HG03139 (cell line): ENCODE measurements at regions not wholly inside any gene's neighbourhood (a gene's known extent, or its start where the extent isn't known, plus 50 kb on each side); places are given as distances from the start of the nearest gene placed in this dataset.

Experiments used
- ATAC-seq: cut with Tn5 transposase; IDR thresholded peaks from one replicate; pipeline ENCODE4 v1.9.1; 2021; ENCODE audit not compliant: unreplicated experiment

DNA sequence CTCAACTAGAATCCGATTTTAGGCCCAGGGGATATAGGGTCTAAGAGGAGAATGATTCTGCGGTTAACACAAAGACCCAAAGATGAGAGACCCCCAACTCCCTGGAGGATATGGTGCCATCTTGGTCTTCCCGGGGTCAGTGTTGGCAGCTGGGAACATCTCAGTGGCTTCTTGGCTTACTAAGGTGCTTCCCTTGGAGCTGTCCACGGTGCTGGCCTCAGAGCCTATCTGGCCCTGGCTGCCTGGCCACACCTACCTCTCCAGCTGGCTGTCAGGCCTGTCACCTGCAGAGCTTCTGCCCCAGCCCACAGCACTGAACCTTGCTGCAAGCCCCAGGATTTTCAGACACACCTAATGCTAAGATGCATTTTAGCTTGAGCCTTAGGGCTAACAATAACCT lies 70.7 kb upstream of the THY1 start:
- ATAC-seq = no peak

DNA sequence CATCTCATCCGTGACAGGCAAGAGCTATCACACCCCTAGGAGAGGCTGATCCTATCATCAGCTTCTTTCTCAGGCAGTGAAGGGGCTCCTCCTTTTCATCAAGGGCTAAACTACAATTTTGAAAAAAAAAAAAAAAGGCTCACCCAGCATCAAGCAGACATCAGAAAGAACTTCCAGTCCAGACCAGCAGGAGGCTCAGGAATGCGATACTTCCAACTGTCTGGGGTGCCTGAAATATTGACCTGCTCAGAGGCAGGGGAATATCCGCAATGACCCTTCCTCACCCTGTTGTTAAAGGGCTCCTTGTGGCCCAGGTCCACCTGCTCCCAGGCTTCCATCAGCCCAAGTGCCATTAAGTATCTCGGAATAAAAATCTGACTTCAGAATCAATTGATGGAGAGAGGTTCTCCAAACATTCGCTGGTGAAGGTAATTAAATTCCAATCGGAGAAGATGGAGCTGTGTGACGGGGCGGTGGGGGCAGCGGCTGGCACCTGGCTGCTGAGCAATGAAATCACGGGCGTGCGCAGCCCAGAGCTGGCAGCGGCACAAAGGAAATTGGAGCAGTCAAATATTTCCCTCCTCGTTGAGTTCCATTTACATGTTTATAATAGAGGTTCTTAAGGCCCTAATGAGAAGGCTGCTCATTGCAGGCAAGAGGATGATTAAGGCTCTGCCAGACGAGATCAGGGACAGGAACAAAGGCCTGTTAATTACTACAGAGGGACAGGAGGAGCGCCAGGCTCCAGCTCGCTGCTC lies 69.0 kb upstream of the THY1 start:
- no peak for ATAC-seq

DNA sequence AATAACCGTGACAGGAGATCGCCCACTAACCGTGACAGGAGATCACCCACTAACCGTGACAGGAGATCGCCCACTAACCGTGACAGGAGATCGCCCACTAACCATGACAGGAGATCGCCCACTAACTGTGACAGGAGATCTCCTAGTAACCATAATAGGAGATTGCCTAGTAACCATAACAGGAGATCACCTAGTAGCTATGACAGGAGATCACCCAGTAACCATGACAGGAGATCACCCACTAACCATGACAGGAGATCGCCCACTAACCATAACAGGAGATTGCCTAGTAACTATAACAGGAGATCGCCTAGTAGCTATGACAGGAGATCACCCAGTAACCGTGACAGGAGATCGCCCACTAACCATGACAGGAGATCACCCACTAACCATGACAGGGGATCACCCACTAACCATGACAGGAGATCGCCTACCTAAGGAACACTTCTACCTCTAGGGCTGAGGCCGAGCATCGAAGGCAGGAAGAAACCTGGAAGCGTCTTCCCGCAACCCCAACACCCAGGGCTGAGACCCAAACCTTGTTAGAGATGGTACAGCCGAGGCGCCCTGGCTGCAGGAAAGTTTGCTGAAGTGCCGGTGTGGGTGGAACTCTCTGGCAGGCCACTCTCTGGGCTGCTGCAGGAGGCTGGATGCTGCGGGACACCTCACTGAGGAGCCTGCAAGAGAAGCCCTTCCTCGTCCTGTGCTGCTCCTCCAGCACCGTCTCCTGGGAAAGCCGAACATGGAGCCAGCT lies 67.5 kb upstream of the THY1 start:
- no peak for ATAC-seq

DNA sequence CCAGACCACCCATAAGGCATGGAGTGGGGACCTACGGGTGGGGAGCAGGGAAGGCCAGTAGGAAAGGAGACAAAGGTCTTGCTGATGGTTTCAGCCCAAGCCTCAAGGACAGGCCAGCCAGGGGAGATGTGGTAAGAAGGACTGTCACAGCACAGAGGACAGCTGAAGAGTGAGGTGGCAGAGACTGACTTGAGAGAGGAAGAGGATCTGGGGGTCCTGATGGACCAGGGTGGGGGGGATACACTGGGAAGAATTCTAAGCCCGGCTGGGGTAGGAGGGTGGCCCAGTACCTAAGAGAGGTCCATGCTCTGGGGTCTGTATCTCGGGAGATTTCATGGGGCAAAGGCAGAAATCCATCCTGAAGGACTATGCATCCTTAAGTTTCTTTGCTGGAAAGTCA lies 66.1 kb upstream of the THY1 start:
- ATAC-seq = no peak

DNA sequence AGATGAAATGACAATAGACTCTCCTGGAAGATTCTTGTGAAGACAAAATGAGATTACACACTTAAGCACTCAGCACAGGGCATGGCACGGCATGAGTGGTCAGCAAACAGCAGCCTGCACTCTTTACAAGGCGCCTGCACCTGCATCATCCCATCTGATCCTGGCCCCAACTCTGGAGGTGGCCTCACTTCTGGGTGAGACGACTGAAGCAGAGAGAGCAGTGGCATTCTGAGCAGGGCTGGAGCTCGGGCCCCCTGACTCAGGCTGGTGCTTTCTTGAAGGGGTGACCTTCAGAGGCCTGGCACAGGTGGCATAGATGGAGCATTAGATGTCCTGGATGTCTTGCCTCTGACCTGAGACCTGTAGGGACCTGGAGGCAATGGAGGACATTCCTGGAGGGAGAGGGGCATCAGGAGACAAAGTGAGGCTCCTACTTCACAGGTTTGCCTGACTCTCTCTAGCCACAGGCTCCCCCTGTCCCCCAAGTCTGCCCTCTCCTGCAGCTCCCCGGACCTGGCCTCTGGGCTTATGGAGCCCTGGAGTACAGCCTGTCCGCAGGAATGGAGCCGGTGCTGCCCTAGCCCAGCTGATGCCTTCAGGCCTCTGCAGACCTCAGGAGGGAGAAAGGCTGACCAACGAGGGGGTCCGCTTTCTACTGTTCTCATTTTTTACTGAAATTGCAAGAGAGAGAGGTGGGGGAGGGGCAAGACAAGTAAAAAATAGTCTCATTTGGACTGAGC lies 65.5 kb upstream of the THY1 start:
- ATAC-seq = no peak

DNA sequence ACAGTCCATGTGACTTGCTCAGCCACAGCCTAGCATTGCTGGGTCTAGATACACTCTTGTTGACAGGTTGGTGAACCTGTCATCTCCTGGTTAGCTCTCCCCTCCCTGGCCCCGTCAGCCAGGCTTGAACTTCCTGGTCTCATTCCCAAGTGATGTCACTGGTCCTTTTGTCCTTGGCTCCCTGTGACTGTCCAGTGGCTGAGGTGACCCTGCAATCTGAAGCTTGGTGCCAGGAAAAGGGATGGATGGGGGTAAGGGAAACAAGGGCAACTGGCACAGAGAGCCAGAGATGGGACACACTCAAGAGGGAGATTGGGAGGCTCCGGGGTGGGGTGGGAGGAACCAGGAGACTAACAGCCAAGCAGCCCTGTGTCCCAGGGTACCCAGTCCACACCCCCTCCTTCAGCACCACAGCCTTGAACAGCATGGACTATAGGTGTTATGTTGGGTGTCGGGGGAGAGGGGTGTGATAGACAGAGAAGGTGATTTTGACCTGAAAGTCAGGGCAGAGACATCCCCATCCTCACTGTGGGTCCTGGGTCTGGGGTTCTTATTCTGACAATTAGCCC lies 63.8 kb upstream of the THY1 start:
- ATAC-seq = no peak

DNA sequence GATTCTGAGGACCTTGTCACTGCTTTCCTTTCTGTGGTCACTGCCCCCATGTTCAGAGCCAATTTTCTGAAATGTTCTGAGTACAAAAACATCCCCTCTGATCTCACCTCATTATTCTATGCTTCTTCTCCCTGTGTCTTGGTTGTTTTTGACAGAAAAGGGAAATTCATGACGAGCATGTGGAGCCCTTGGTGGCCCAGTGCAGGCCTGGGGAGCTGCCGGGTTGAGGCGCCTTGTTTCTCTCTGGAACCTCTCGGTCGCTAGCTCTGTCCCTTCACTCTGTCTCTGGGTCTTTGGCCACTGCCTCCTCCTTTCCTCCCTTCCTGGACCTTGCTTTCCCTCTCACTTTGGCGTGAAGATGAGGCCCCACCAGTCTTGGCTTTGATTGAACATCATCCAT lies 63.0 kb upstream of the THY1 start:
- ATAC-seq = no peak

DNA sequence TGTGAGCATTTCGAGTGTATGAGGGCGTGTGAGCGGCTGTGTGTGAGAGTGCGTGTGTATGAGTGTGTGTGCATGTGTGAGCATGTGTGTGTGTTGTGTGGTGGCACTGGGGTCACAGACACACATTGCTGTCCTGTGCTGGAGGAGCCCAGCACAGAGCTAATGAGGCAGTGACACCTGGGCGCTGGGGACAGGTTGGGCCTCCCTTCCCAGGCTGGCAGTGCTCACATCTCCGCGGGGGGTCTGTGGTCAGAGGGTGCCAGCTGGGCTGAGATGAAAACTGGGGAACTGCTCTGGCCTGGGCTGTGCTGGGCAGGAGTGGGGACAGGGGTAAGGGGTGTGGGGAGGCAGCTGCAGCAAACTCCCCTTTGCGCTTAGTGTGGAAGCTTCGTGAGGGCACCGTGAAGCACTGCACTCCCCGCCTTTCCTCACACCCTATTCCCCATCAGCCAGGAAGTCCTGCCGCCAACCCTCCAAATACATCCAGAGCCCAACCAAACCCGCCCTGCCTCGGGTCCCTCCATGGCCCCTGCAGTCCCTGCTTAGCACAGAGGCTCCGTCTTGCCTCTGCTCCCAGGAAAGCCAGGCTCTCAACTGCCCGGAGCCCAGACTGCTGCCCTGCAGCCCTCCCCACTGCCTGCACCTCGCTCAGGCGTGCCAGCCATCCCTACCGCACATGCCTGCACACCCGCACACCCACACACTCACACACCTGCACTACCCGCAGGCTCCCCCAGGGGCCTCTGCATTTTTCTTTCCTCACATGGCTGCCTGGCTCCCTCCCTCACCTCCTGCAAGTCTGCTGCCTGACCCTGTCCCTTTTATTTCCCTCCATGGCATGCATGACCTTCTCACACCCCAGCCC lies 62.0 kb upstream of the THY1 start:
- ATAC-seq = no peak

DNA sequence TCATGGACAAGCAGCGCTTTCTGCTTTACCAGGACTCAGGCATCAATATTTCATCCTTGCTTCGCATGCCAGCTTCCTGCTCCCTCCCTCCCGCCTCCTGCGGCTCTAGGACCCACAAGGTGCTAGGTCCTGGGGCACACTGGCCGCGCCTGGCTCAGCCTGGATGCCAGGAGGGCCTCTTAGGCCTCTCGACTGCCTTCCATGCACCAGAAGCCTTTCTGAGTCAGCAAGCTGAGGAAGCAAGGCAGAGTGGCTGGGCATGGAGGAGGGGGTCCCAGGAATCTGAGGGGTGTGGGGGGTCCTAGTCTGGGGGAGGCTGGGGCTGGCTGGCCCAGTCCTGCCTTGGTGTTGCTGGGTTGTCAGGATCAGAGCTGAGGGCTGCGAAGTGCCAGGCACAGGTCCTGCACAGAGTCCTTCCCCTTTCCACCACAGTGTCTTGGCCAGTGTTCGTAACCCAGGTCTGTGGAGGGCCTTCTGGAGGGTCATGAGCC lies 61.0 kb upstream of the THY1 start:
- ATAC-seq = no peak

DNA sequence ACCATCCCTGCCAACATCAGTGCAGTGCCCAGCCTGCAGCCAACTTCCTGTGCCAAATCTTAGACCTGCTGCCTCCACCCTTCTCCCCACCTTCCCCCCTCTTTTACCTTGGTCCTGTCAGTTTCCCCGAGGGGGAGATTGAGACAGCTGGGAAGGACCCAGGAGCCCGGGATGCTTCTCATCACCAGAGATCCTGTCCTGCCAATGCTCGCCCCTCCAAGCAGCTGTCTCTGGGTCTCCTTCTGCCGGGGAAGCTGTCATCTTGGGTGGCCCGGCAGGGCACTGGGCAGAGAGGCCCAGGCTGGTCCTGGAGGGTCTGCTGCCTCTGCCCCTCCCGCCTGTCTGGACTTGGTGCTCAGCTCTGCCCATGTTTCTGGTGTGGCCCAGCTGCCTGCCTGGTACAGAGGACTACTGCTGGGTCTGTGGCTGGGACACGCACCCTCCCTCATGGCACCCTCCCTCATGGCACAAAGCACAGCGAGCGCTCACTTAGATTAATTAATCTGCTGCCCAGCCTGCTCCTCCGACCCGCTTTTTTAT lies 60.4 kb upstream of the THY1 start:
- no peak for ATAC-seq

DNA sequence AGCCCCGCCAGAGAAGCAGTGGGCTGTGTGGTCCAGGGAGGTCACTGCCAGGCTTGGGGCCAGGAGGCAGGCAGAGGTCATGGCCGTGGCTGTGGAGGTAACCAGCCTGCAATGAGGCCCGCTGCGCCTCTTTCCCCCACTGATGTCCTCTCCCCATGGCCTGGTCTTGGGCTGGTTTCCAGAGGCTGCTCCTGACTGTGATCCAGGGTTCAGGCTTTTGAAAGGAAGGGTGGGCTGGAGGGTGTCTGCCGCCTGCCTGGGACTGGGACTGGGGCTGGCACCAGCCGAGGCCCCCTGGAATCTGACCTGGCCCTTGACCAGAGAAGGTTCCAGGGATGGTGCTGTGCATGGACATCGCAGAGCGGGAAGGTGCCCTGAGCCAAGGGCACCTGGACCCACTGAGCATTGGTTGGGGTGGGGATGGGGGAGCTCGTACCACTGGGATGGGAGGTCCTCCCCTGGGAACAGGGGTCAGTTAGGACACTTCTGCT lies 59.6 kb upstream of the THY1 start:
- no peak for ATAC-seq

DNA sequence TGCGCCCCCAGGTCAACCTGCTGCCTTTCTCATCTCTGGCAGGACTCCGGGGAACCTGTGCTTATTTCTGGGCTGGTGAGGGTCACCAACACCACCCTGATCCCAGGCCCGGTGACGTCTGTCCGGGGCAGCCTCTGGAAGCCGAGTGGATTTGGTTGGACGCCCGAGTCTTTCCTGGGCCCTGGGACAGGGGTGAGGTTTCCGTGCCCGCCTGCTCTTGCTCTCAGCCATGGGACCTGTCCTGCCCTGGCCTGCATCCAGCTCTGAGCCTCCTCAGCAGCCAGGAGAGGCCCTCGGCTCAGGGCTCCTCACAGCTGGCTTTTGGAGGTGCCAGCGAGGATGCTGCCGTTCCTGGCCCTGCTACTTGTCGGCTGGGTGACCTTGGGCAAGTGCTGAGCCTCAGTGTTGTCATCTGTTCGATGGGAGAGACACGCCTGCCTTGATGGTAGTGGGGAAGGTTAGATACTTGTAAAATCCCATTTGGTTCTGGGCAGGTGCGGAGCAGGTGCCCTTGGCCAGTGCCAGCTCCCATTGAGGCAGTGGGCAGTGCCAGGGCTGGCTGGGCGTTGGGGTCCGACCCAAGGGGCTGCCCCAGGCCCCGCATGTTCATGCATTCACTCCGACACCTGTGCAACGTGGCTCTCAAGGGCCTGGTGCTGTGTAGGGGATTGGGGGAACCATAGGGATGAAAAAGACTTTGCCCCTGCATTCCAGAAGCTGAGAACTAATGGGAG lies 58.9 kb upstream of the THY1 start:
- no peak for ATAC-seq

DNA sequence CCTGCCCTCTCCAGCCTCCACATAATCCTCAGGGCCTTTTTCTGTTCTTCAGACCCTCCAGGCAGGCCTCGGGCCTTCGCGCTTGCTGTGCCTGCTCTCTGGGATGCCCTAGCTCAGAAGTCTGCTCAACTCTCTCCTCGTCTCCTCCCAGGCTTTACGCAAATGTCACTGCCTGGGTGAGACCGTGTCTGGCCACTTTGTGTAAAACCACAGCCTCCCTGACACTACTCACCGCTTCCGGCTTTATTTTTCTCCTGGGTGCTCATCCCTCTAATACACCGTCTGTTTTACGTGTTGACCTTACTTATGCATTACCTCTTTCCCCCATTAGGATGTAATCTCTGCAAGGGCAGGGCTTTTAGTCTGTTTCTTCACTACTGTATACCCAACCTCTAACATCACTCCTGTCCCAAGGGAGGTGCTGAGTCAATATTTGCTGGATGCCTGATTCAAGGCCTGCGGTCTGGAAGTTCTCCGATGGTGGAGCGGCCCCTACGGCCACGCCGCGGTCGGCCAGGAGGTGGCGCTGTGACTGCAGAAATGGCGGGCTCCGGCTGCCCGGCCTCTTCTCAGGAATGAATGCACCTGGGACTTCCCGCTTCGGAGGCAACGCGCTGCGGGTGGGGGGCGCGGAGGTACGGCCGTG lies 58.2 kb upstream of the THY1 start:
- no peak for ATAC-seq

DNA sequence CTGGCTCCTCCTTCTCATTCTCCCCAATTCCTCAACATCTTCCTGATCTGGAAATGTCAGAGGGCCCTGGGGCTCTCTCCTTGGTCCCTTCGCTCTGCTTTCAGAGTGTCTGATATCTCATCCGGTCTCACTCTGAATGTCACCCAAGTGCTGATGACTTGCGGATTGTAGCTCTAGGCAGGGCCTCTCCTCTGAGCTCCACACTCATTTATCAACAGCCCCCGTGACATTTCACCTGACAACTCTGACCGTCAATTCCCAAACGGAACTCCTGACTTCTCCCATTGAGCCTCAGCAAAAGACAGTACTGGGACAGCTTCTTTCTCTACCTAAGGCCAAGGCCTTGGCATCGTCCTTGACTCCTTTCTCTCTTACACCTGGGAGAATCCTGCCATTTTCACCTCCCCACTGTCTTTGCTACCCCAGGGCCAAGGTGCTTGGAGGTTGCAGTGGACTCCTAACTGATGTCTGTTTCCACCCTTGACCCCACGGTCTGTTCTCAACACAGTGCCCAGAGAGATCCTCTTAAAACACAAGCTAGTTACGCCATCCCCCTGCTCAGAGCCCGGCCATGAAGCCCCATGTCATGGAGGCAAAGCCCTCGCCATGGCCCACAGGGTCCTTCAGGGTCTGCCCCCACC lies 57.5 kb upstream of the THY1 start:
- no peak for ATAC-seq

DNA sequence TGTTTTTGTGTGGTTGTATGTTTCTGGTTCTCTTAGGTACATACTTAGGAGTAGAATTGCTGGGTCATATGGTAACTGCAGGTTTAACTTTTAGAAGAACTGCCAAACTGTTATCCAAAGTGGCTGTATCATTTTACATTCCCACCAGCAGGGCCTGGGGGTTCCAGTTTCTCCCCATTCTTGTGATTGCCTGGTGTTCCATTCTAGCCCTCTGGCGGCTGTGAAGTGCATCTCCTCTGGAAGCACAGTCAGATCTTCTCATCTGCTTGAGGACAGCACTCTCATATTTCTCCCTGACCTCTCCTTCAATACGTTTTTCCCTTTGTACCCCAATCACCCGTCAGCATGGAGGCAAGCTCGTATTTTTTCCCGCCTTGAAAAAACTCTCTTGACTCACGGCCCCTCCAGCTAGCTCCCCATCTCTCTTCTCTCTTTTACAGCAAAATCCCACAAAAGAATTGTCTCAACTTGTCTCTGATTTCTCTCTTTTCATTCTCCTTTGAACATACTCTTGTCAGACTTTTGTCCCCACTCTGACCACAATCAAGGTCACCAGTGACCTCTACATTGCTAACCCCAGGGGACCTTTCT lies 56.8 kb upstream of the THY1 start:
- ATAC-seq = no peak

DNA sequence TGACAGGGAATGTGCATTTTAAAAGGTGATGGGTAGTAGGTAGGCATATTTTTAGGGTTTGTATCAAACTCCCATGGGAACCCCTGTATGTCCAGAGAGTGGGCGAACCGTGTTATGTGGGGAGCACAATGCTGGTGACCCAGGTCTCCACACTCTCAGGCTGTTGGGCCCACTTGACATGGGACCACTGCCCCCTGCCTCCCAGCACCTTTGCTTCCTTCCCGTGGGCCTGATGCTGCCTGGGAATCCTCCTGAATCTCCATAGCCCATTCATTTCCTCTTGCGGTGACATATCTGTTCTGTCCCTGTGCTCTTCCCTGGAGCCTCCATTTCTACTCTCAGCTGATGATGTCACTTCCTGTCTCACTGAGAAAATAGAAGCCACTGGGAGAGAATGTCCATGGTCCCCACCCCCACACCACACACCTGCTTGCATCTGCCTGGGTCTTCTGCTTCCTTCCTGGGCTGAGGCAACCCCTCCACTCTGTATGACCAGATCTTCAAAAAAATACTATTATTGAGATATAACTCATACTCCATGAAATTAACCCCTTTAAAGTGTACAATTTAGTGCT lies 55.8 kb upstream of the THY1 start:
- no peak for ATAC-seq

DNA sequence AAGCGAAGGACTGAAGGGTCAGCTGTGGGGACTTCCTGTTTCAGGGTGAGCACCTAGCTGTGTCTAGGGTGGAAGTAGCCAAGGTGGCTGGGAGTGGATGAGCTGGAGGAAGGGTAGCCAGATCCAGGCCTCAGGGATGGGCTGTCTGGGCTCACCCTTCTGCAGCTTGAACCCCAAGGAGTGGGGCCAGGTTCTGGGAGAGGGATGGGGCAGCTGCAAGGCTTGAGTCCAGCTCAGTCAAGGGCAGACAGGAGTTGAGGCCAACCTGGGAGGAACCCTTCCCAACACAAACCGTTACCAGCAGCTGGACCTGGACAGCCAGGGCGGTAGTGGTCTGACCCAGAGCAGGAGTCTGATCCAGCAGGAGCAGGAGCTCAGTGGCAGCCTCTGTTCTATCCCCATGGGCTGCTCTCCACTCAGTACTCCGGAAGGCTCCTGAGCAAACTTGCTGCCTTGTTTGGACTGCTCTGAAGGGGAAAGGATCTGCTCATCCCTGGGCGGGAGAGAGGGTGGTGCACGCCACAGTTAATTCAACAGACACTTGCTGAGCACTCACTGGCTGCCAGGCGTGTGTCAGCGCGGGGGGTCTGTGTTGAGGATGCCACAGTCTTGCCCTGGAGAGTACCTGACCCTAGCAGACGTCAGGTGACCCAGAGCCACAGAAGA lies 53.8 kb upstream of the THY1 start:
- no peak for ATAC-seq
